ENCODE measurements at regions not wholly inside any gene's neighbourhood (a gene's known extent, or its start where the extent isn't known, plus 50 kb on each side); places are given as distances from the start of the nearest gene placed in this dataset.
A peak's percentile ranks its signal among the peaks of the same experiment; 100 is the strongest.

- DNase-seq = no peak
Measured at GRCh38 chr4:130197946-130198345, 1102.0 kb downstream of the C4orf33 start.

- no peak for DNase-seq
Measured at GRCh38 chr4:130203571-130203970, 1107.6 kb downstream of the C4orf33 start.

- no peak for DNase-seq
Measured at GRCh38 chr4:130210864-130211263, 1114.9 kb downstream of the C4orf33 start.

- DNase-seq = no peak
Measured at GRCh38 chr4:130214268-130214667, 1118.3 kb downstream of the C4orf33 start.

GRCh38 chr4:130233377-130234047, 1137.6 kb downstream of the C4orf33 start:
- no peak for DNase-seq

- no peak for DNase-seq
Measured at GRCh38 chr4:130238121-130238520, 1142.2 kb downstream of the C4orf33 start.

GRCh38 chr4:130249002-130249401, 1153.0 kb downstream of the C4orf33 start:
- DNase-seq = no peak

- no peak for DNase-seq
Measured at GRCh38 chr4:130257271-130257670, 1161.3 kb downstream of the C4orf33 start.

GRCh38 chr4:130266814-130267213, 1170.9 kb downstream of the C4orf33 start:
- no peak for DNase-seq

GRCh38 chr4:130288576-130288975, 1192.6 kb downstream of the C4orf33 start:
- DNase-seq = no peak

GRCh38 chr4:130293692-130294091, 1197.7 kb downstream of the C4orf33 start:
- DNase-seq = no peak

GRCh38 chr4:130296448-130296847, 1200.5 kb downstream of the C4orf33 start:
- no peak for DNase-seq

- DNase-seq = no peak
Measured at GRCh38 chr4:130306566-130306965, 1210.6 kb downstream of the C4orf33 start.

- DNase-seq = no peak
Measured at GRCh38 chr4:130309221-130309620, 1213.3 kb downstream of the C4orf33 start.

GRCh38 chr4:130322439-130322838, 1226.5 kb downstream of the C4orf33 start:
- no peak for DNase-seq

- DNase-seq = no peak
Measured at GRCh38 chr4:130329036-130329435, 1233.1 kb downstream of the C4orf33 start.

GRCh38 chr4:130333241-130333759, 1237.3 kb downstream of the C4orf33 start:
- DNase-seq = no peak

- no peak for DNase-seq
Measured at GRCh38 chr4:130335417-130336194, 1239.7 kb downstream of the C4orf33 start.

GRCh38 chr4:130336585-130337217, 1240.7 kb downstream of the C4orf33 start:
- DNase-seq = peak; percentile 47

- DNase-seq = no peak
Measured at GRCh38 chr4:130338851-130339250, 1242.9 kb downstream of the C4orf33 start.

GRCh38 chr4:130349745-130350144, 1253.8 kb downstream of the C4orf33 start:
- no peak for DNase-seq

GRCh38 chr4:130356873-130357272, 1260.9 kb downstream of the C4orf33 start:
- no peak for DNase-seq

GRCh38 chr4:130359542-130359941, 1263.6 kb downstream of the C4orf33 start:
- DNase-seq = no peak

GRCh38 chr4:130361616-130362015, 1265.7 kb downstream of the C4orf33 start:
- no peak for DNase-seq
